ENCODE measurements at regions not wholly inside any gene's neighbourhood (a gene's known extent, or its start where the extent isn't known, plus 50 kb on each side); places are given as distances from the start of the nearest gene placed in this dataset.

DNA sequence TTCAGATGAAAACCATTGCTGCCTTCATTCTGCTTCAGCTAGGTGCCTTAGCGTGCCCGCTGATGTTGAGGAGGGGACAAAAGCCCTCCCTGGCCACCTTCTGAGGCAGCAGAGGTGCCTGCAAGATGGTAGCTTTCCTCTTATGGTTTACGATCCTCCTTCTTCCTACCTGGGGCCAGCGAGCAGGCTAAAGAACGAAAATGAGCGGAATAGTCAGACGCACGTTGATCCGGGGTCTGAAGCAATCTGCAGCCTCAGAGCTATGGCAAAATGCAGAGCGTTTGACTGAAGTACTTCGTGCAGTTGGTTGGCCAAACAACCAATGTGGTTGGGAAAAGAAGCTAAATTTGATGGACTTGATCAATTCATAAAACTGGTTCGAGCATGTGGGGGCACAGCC lies 95.5 kb downstream of the GATA3 start:
- ATAC-seq, result no peak
- CTCF ChIA-PET, result interaction anchor here (1.1 kb wide), 1 partner anchor 9 kb away, joined by 3 read pairs; no protein-coding TSS in a partner anchor
- Histone ChIP-seq H3K4me1 (no peaks in the 10 kb centered on the region), H3K4me3 (no peak overlapping the region), H3K9me3 (no peaks in the 10 kb centered on the region), H3K27ac (no peak overlapping the region), H3K4me2 (no peak overlapping the region)
- TF ChIP-seq RCOR1 (IDR thresholded peaks at IDR 0.05; ENCODE audit: low read depth, low read length) (no peak), FOSB (CRISPR knock-in tag; IDR thresholded peaks at IDR 0.05) (no peak), TP53 (CRISPR knock-in tag; IDR thresholded peaks at IDR 0.05) (no peak), NPAS2 (CRISPR knock-in tag; IDR thresholded peaks at IDR 0.05; ENCODE audit: borderline replicate concordance) (no peak), PHF8 (IDR thresholded peaks at IDR 0.05; ENCODE audit: borderline replicate concordance, low read depth) (no peak), HOXB13 (CRISPR knock-in tag; IDR thresholded peaks at IDR 0.05; ENCODE audit: low read depth) (no peak), ZC3H11A (IDR thresholded peaks at IDR 0.05) (no peak)
- DNase-seq (ENCODE audit: low read depth in 1 of 2, low spot score in 1 of 2), result no peak
- no peak for FAIRE-seq
- POLR2A ChIA-PET, result no interaction called here
- 80% methylated on average over 12 of the region's 12 CpGs for WGBS (ENCODE audit: missing lambda C conversion rate)

DNA sequence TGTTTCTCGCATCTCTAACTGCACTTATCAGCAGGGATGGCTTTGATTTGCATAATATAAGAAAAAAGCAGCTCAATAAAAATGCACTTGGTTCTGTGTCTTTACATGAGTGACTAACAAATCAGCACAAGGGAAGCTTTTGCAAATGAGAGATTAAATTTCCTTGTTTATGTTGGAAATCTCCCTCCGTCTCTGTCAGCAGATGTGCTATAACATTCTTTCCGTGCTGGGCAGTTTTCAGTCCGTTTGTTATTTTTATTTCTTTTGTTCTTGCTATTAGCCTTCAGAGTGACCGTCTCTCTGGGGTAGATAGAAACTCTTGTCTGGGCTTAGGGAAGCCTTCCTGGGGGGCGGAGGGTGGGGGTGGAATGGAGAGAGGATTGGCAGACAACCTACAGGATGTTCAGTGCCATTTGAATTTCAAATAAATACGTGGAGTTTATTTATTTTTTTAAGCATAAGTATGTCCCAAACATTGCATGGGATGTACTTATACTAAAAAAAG lies 96.0 kb downstream of the GATA3 start:
- no peak overlapping the region for H3K4me3 ChIP-seq
- TF ChIP-seq ZSCAN20 (CRISPR knock-in tag; IDR thresholded peaks at IDR 0.05), result no peak
- TF ChIP-seq ZNF302 (CRISPR knock-in tag; IDR thresholded peaks at IDR 0.05), result no peak
- no peak for TF ChIP-seq BHLHE40 (IDR thresholded peaks at IDR 0.05; ENCODE audit: low read depth, low read length)
- no peak for TF ChIP-seq POLR2AphosphoS2 (conservative IDR thresholded peaks at IDR 0.05; ENCODE audit: low read length)
- TF ChIP-seq CEBPB (IDR thresholded peaks at IDR 0.05), result no peak
- TF ChIP-seq ZC3H11A (IDR thresholded peaks at IDR 0.05), result no peak
- TF ChIP-seq, protein P1, sequence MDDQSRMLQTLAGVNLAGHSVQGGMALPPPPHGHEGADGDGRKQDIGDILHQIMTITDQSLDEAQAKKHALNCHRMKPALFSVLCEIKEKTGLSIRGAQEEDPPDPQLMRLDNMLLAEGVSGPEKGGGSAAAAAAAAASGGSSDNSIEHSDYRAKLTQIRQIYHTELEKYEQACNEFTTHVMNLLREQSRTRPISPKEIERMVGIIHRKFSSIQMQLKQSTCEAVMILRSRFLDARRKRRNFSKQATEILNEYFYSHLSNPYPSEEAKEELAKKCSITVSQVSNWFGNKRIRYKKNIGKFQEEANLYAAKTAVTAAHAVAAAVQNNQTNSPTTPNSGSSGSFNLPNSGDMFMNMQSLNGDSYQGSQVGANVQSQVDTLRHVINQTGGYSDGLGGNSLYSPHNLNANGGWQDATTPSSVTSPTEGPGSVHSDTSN (IDR thresholded peaks at IDR 0.05), result no peak
- no peak for TF ChIP-seq FOXS1 (CRISPR knock-in tag; IDR thresholded peaks at IDR 0.05)
- TF ChIP-seq, protein P2, sequence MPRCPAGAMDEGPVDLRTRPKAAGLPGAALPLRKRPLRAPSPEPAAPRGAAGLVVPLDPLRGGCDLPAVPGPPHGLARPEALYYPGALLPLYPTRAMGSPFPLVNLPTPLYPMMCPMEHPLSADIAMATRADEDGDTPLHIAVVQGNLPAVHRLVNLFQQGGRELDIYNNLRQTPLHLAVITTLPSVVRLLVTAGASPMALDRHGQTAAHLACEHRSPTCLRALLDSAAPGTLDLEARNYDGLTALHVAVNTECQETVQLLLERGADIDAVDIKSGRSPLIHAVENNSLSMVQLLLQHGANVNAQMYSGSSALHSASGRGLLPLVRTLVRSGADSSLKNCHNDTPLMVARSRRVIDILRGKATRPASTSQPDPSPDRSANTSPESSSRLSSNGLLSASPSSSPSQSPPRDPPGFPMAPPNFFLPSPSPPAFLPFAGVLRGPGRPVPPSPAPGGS (IDR thresholded peaks at IDR 0.05), result no peak
- TF ChIP-seq, protein P3, sequence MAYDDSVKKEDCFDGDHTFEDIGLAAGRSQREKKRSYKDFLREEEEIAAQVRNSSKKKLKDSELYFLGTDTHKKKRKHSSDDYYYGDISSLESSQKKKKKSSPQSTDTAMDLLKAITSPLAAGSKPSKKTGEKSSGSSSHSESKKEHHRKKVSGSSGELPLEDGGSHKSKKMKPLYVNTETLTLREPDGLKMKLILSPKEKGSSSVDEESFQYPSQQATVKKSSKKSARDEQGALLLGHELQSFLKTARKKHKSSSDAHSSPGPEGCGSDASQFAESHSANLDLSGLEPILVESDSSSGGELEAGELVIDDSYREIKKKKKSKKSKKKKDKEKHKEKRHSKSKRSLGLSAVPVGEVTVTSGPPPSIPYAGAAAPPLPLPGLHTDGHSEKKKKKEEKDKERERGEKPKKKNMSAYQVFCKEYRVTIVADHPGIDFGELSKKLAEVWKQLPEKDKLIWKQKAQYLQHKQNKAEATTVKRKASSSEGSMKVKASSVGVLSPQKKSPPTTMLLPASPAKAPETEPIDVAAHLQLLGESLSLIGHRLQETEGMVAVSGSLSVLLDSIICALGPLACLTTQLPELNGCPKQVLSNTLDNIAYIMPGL (CRISPR knock-in tag; IDR thresholded peaks at IDR 0.05; ENCODE audit: borderline replicate concordance), result no peak
- no peak for TF ChIP-seq SMC3 (IDR thresholded peaks at IDR 0.05)
- TF ChIP-seq PHF8 (IDR thresholded peaks at IDR 0.05; ENCODE audit: borderline replicate concordance, low read depth), result no peak
- no peak for TF ChIP-seq CHD4 (IDR thresholded peaks at IDR 0.05; ENCODE audit: borderline replicate concordance)
- TF ChIP-seq FOSL2 (IDR thresholded peaks at IDR 0.05), result no peak
- TF ChIP-seq FOSL2 (CRISPR knock-in tag; IDR thresholded peaks at IDR 0.05), result no peak
- TF ChIP-seq CBX8 (IDR thresholded peaks at IDR 0.05), result no peak
- no peak for TF ChIP-seq RARB (CRISPR knock-in tag; IDR thresholded peaks at IDR 0.05)
- TF ChIP-seq, protein P4, sequence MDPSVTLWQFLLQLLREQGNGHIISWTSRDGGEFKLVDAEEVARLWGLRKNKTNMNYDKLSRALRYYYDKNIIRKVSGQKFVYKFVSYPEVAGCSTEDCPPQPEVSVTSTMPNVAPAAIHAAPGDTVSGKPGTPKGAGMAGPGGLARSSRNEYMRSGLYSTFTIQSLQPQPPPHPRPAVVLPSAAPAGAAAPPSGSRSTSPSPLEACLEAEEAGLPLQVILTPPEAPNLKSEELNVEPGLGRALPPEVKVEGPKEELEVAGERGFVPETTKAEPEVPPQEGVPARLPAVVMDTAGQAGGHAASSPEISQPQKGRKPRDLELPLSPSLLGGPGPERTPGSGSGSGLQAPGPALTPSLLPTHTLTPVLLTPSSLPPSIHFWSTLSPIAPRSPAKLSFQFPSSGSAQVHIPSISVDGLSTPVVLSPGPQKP (IDR thresholded peaks at IDR 0.05; ENCODE audit: low read depth, low read length), result no peak
- TF ChIP-seq RNF2 (IDR thresholded peaks at IDR 0.05; ENCODE audit: borderline replicate concordance, low read depth), result no peak
- no peak overlapping the region for H3K27ac ChIP-seq
- CTCF ChIA-PET, result no interaction called here
- no peaks in the 10 kb centered on the region for H3K9me3 ChIP-seq
- no peak overlapping the region for H3K4me2 ChIP-seq
- no peak for FAIRE-seq
- H3K4me1 ChIP-seq, result no peaks in the 10 kb centered on the region
- 69% methylated on average over 7 of the region's 7 CpGs for WGBS (ENCODE audit: missing lambda C conversion rate)
- POLR2A ChIA-PET, result no interaction called here
- no peak for DNase-seq (ENCODE audit: low read depth in 1 of 2, low spot score in 1 of 2)
- ATAC-seq, result no peak
